Keratinocyte (primary cell): ENCODE measurements at regions not wholly inside any gene's neighbourhood (a gene's known extent, or its start where the extent isn't known, plus 50 kb on each side); places are given as distances from the start of the nearest gene placed in this dataset.

Source experiments
- DNase-seq: peaks from one replicate; pipeline ENCODE4 v3.0.0-alpha.2; 2011; ENCODE audit warnings: low read depth, missing footprints, low spot score
- FAIRE-seq: peaks from 2 replicates; lab custom pipeline; 2011; peaks lifted over from hg19 to GRCh38; lab: Jason Lieb, UNC
- H2AFZ ChIP-seq: 2 replicates; pipeline ENCODE4 v1.6.0; 2012; ENCODE audit warnings: low read length, control low read depth, inconsistent platforms; ENCODE audit not compliant: control insufficient read depth
- H3K27ac ChIP-seq: 2 replicates; pipeline ENCODE4 v1.5.1; 2011; ENCODE audit warnings: low read length; ENCODE audit not compliant: control insufficient read depth, insufficient read depth
- H3K27me3 ChIP-seq: 3 replicates; pipeline ENCODE4 v1.6.0; 2011; ENCODE audit warnings: low read length; ENCODE audit not compliant: control insufficient read depth, insufficient read depth; ENCODE audit errors: extremely low read depth
- H3K36me3 ChIP-seq, 2 experiments: 2 replicates in 1 of 2; 3 replicates in 1 of 2; pipeline ENCODE4 v1.5.1; 2011; ENCODE audit warnings: low read length in 2 of 2, mild to moderate bottlenecking in 1 of 2; ENCODE audit not compliant: control insufficient read depth in 2 of 2, insufficient read depth in 2 of 2; ENCODE audit errors: extremely low read depth in 1 of 2
- H3K4me1 ChIP-seq: 3 replicates; pipeline ENCODE4 v1.5.1; 2011; ENCODE audit warnings: low read length; ENCODE audit not compliant: control insufficient read depth, insufficient read depth; ENCODE audit errors: extremely low read depth
- H3K4me2 ChIP-seq: 3 replicates; pipeline ENCODE4 v1.6.0; 2011; ENCODE audit warnings: low read depth, low read length; ENCODE audit not compliant: control insufficient read depth, insufficient read depth; ENCODE audit errors: extremely low read depth
- H3K4me3 ChIP-seq, 3 experiments: fragments of 200-600 bp in 1 of 3; sonication (generic) in 1 of 3; 2 replicates in 2 of 3; 3 replicates in 1 of 3; pipeline ENCODE4 v1.5.1; 2011 to 2016; ENCODE audit warnings: low read length in 3 of 3, mild to moderate bottlenecking in 3 of 3, control low read depth in 2 of 3, inconsistent platforms in 1 of 3, low read depth in 1 of 3, mixed read lengths in 1 of 3, mixed run types in 1 of 3, moderate library complexity in 1 of 3; ENCODE audit not compliant: control insufficient read depth in 2 of 3, insufficient read depth in 2 of 3; ENCODE audit errors: extremely low read depth in 1 of 3
- H3K79me2 ChIP-seq: 2 replicates; pipeline ENCODE4 v1.6.0; 2012; ENCODE audit warnings: low read length; ENCODE audit not compliant: control insufficient read depth, insufficient read depth
- H3K9ac ChIP-seq: 3 replicates; pipeline ENCODE4 v1.6.0; 2011; ENCODE audit warnings: low read length; ENCODE audit not compliant: control insufficient read depth, insufficient read depth; ENCODE audit errors: extremely low read depth
- H3K9me1 ChIP-seq: 3 replicates; pipeline ENCODE4 v1.6.0; 2011; ENCODE audit warnings: low read length; ENCODE audit not compliant: control insufficient read depth, insufficient read depth; ENCODE audit errors: extremely low read depth
- H3K9me3 ChIP-seq: 2 replicates; pipeline ENCODE4 v1.5.1; 2012; ENCODE audit warnings: low read depth, low read length; ENCODE audit not compliant: control insufficient read depth
- H4K20me1 ChIP-seq: 3 replicates; pipeline ENCODE4 v1.6.0; 2011; ENCODE audit warnings: low read length; ENCODE audit not compliant: control insufficient read depth, insufficient read depth; ENCODE audit errors: extremely low read depth
- EZH2 ChIP-seq: IDR thresholded peaks from one replicate; pipeline ENCODE4 v1.6.1; 2012; ENCODE audit warnings: inconsistent platforms, mild to moderate bottlenecking, low read length, moderate library complexity
- dilution Hi-C: fragments of 300-500 bp; cut with MboI; formaldehyde crosslinking; loops from one replicate; pipeline ENCODE4 v1.7.0; 2020; ENCODE audit warnings: low sequenced_read_pairs; ENCODE audit not compliant: extremely low pct_ligation_motif_present
- TF ChIP-seq, protein P1 (sequence below), 3 experiments: IDR thresholded peaks in 1 of 3; conservative IDR thresholded peaks in 1 of 3; optimal IDR thresholded peaks in 1 of 3; 2 replicates in 2 of 3; 3 replicates in 1 of 3; pipeline versions ENCODE3 to v1.5.1; 2011; ENCODE audit warnings: low read length in 3 of 3, mild to moderate bottlenecking in 3 of 3, moderate library complexity in 2 of 3, control low read depth in 1 of 3, inconsistent platforms in 1 of 3; ENCODE audit not compliant: insufficient read depth in 2 of 3; ENCODE audit errors: extremely low read depth in 1 of 3

DNA sequence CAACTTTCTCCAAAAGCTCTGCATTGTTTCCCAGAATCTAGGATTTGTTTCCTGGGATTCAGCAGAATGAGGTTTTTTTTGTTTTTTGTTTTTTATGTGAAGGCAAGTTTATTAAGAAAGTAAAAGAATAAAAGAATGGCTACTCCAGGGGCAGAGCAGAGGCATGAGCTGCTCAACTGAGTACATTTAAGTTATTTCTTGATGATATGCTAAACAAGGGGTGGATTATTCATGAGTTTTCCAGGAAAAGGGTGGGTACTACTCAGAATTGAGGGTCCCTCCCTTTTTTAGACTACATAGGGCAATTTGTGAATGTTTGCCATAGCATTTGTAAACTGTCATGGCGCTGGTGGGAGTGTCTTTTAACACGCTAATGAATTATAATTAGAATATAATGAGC is 292.5 kb upstream of the SGK1 start:
- H3K27me3 ChIP-seq, result no peaks in the 10 kb centered on the region
- no peaks in the 10 kb centered on the region for H4K20me1 ChIP-seq
- H3K79me2 ChIP-seq, result no peaks in the 10 kb centered on the region
- no peaks in the 10 kb centered on the region for H3K9me1 ChIP-seq
- dilution Hi-C loops, result no loop called here
- no peaks in the 10 kb centered on the region for H3K4me1 ChIP-seq
- no peak for DNase-seq
- no peak overlapping the region for H3K9ac ChIP-seq
- H3K4me2 ChIP-seq, result no peak overlapping the region
- H3K36me3 ChIP-seq, result no peaks in the 10 kb centered on the region
- no peak overlapping the region for H3K27ac ChIP-seq
- no peak for FAIRE-seq
- H3K4me3 ChIP-seq, result no peak overlapping the region
- TF ChIP-seq, protein P1, sequence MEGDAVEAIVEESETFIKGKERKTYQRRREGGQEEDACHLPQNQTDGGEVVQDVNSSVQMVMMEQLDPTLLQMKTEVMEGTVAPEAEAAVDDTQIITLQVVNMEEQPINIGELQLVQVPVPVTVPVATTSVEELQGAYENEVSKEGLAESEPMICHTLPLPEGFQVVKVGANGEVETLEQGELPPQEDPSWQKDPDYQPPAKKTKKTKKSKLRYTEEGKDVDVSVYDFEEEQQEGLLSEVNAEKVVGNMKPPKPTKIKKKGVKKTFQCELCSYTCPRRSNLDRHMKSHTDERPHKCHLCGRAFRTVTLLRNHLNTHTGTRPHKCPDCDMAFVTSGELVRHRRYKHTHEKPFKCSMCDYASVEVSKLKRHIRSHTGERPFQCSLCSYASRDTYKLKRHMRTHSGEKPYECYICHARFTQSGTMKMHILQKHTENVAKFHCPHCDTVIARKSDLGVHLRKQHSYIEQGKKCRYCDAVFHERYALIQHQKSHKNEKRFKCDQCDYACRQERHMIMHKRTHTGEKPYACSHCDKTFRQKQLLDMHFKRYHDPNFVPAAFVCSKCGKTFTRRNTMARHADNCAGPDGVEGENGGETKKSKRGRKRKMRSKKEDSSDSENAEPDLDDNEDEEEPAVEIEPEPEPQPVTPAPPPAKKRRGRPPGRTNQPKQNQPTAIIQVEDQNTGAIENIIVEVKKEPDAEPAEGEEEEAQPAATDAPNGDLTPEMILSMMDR (optimal IDR thresholded peaks at IDR 0.05 in 1 of 3, IDR thresholded peaks at IDR 0.05 in 1 of 3, conservative IDR thresholded peaks at IDR 0.05 in 1 of 3; ENCODE audit: extremely low read depth in 1 of 3, insufficient read depth in 2 of 3, low read length in 3 of 3), result no peak
- no peaks in the 10 kb centered on the region for H3K9me3 ChIP-seq
- H2AFZ ChIP-seq, result no peak overlapping the region

DNA sequence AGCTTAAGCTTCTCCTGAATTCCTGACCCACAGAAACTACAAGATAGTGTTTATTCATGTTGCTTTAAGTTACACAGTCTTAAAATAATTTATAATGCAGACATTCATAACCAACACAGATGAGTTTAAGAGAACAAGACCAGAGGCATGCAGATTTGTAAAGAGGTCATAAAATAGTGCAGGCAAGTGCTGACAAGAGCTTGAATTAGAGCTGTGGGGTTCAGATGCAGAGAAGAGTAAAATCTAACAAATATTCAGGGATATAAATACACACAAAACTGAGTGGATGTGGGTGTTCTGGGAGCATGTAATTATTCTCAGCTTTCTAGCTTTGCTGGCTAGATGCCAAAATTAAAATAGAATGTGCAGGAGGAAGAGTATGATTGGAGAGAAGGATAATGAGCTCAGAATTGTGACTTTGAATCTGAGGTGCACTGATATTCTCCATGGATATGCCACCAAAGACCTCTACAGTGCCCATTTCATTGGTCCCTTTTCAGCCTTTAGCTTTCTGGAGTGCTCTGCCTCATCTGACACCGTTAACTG is 291.9 kb upstream of the SGK1 start:
- Histone ChIP-seq H3K27me3 (no peaks in the 10 kb centered on the region), H3K27ac (no peak overlapping the region), H3K36me3 (no peaks in the 10 kb centered on the region), H3K9ac (no peak overlapping the region), H3K79me2 (no peaks in the 10 kb centered on the region), H2AFZ (no peak overlapping the region), H3K4me2 (no peak overlapping the region), H3K4me3 (no peak overlapping the region), H3K4me1 (no peaks in the 10 kb centered on the region), H3K9me1 (no peaks in the 10 kb centered on the region), H4K20me1 (no peaks in the 10 kb centered on the region), H3K9me3 (no peaks in the 10 kb centered on the region)
- dilution Hi-C loops, result no loop called here
- DNase-seq, result no peak
- no peak for FAIRE-seq
- TF ChIP-seq, protein P1 (optimal IDR thresholded peaks at IDR 0.05 in 1 of 3, IDR thresholded peaks at IDR 0.05 in 1 of 3, conservative IDR thresholded peaks at IDR 0.05 in 1 of 3; ENCODE audit: extremely low read depth in 1 of 3, insufficient read depth in 2 of 3, low read length in 3 of 3), result no peak
- TF ChIP-seq EZH2, result no peak
